Uterus (tissue), 2 donors: ENCODE measurements at regions not wholly inside any gene's neighbourhood (a gene's known extent, or its start where the extent isn't known, plus 50 kb on each side); places are given as distances from the start of the nearest gene placed in this dataset.

ENCODE experiments used
- CTCF ChIP-seq, 4 experiments: fragments of 200-600 bp in 2 of 4; fragments of 450-650 bp in 2 of 4; sonication (generic) in 2 of 4; IDR thresholded peaks; one replicate each; pipeline ENCODE4 v1.5.1; 2016 to 2019; ENCODE audit warnings: antibody characterized with exemption in 4 of 4, mild to moderate bottlenecking in 2 of 4, moderate library complexity in 1 of 4
- POLR2A ChIP-seq, 2 donors: fragments of 450-650 bp; IDR thresholded peaks; one replicate each; pipeline ENCODE4 v1.6.1; 2016; ENCODE audit warnings: antibody characterized with exemption in 2 of 2, mild to moderate bottlenecking in 1 of 2, moderate library complexity in 1 of 2

- no peak for TF ChIP-seq POLR2A (IDR thresholded peaks at IDR 0.05)
- TF ChIP-seq CTCF (IDR thresholded peaks at IDR 0.05): no peak
Observed at GRCh38 chr2:129050101-129050500, 731.4 kb upstream of the HS6ST1 start.
